H9 (cell line): ENCODE measurements at regions not wholly inside any gene's neighbourhood (a gene's known extent, or its start where the extent isn't known, plus 50 kb on each side); places are given as distances from the start of the nearest gene placed in this dataset.
"Not testable (repeated sequence)": the region's sequence is repeated elsewhere in the genome, so short reads cannot be mapped to it uniquely, and the experiment has no call there.

Source experiments
- DNase-seq: peaks from one replicate; pipeline ENCODE4 v3.0.0-alpha.2; 2017
- H2AFZ ChIP-seq: one replicate; pipeline ENCODE4 v1.6.1; 2013; ENCODE audit warnings: mild to moderate bottlenecking, low read length, control low read depth, moderate library complexity
- H2AK5ac ChIP-seq: 2 replicates; pipeline ENCODE4 v1.6.1; 2013; ENCODE audit warnings: low read length, control low read depth, mixed read lengths; ENCODE audit not compliant: insufficient read length
- H2BK120ac ChIP-seq: one replicate; pipeline ENCODE4 v1.6.1; 2013; ENCODE audit warnings: low read depth, mild to moderate bottlenecking, low read length, control low read depth, inconsistent platforms; ENCODE audit not compliant: poor library complexity, severe bottlenecking
- H2BK12ac ChIP-seq: 2 replicates; pipeline ENCODE4 v1.6.1; 2013; ENCODE audit warnings: low read length, control low read depth, mixed read lengths, low read depth; ENCODE audit not compliant: insufficient read length
- H2BK15ac ChIP-seq: 2 replicates; pipeline ENCODE4 v1.6.1; 2013; ENCODE audit warnings: low read depth, low read length, control low read depth
- H2BK20ac ChIP-seq: one replicate; pipeline ENCODE4 v1.6.1; 2013; ENCODE audit warnings: low read depth, mild to moderate bottlenecking, low read length, control low read depth, inconsistent platforms; ENCODE audit not compliant: poor library complexity, severe bottlenecking
- H2BK5ac ChIP-seq: 2 replicates; pipeline ENCODE4 v1.6.1; 2013; ENCODE audit warnings: low read length, control low read depth, mixed read lengths; ENCODE audit not compliant: insufficient read length
- H3K14ac ChIP-seq: 2 replicates; pipeline ENCODE4 v1.6.1; 2013; ENCODE audit warnings: low read length, control low read depth; ENCODE audit not compliant: insufficient read depth
- H3K18ac ChIP-seq: 2 replicates; pipeline ENCODE4 v1.6.1; 2013; ENCODE audit warnings: low read depth, mild to moderate bottlenecking, mixed read lengths, low read length, control low read depth; ENCODE audit not compliant: insufficient read length
- H3K23ac ChIP-seq: 2 replicates; pipeline ENCODE4 v1.6.1; 2013; ENCODE audit warnings: low read length, control low read depth, mixed read lengths, low read depth; ENCODE audit not compliant: insufficient read length
- H3K23me2 ChIP-seq: 2 replicates; pipeline ENCODE4 v1.6.1; 2013; ENCODE audit warnings: low read depth, mild to moderate bottlenecking, mixed read lengths, low read length, control low read depth; ENCODE audit not compliant: insufficient read length, poor library complexity, severe bottlenecking
- H3K27ac ChIP-seq: 2 replicates; pipeline ENCODE4 v1.5.1; 2013; ENCODE audit warnings: low read length, control low read depth, mixed read lengths, low read depth; ENCODE audit not compliant: insufficient read length
- H3K27me3 ChIP-seq: 2 replicates; pipeline ENCODE4 v1.6.1; 2013; ENCODE audit warnings: low read length, control low read depth, inconsistent platforms; ENCODE audit not compliant: insufficient read depth
- H3K4ac ChIP-seq: 2 replicates; pipeline ENCODE4 v1.6.1; 2013; ENCODE audit warnings: low read depth, mild to moderate bottlenecking, control low read depth, inconsistent platforms, low read length, moderate library complexity
- H3K4me1 ChIP-seq: 2 replicates; pipeline ENCODE4 v1.6.1; 2013; ENCODE audit warnings: low read length, control low read depth, inconsistent platforms; ENCODE audit not compliant: insufficient read depth
- H3K4me2 ChIP-seq: 2 replicates; pipeline ENCODE4 v1.6.1; 2013; ENCODE audit warnings: low read length, control low read depth, mixed read lengths; ENCODE audit not compliant: insufficient read length, insufficient read depth
- H3K56ac ChIP-seq: 2 replicates; pipeline ENCODE4 v1.6.1; 2013; ENCODE audit warnings: low read depth, mild to moderate bottlenecking, mixed read lengths, low read length, control low read depth; ENCODE audit not compliant: insufficient read length
- H3K79me1 ChIP-seq: 2 replicates; pipeline ENCODE4 v1.6.1; 2013; ENCODE audit warnings: low read depth, mild to moderate bottlenecking, moderate library complexity, low read length, control low read depth, inconsistent platforms; ENCODE audit not compliant: insufficient read depth, poor library complexity, severe bottlenecking
- H3K79me2 ChIP-seq: 2 replicates; pipeline ENCODE4 v1.6.1; 2013; ENCODE audit warnings: low read length, control low read depth, inconsistent platforms; ENCODE audit not compliant: insufficient read depth
- H3K9ac ChIP-seq: 2 replicates; pipeline ENCODE4 v1.6.1; 2013; ENCODE audit warnings: low read length, control low read depth, mixed read lengths; ENCODE audit not compliant: insufficient read length; ENCODE audit errors: extremely low read depth
- H3K9me3 ChIP-seq: one replicate; pipeline ENCODE4 v1.6.1; 2013; ENCODE audit warnings: low read depth, low read length, inconsistent platforms; ENCODE audit not compliant: control insufficient read depth
- H3T11ph ChIP-seq: one replicate; pipeline ENCODE4 v1.6.1; 2013; ENCODE audit warnings: mild to moderate bottlenecking, low read length, control low read depth, inconsistent platforms
- H4K20me1 ChIP-seq: one replicate; pipeline ENCODE4 v1.6.1; 2013; ENCODE audit not compliant: control insufficient read depth, insufficient read length, insufficient read depth
- H4K5ac ChIP-seq: 2 replicates; pipeline ENCODE4 v1.6.1; 2013; ENCODE audit warnings: low read depth, mild to moderate bottlenecking, mixed read lengths, low read length, control low read depth; ENCODE audit not compliant: insufficient read length
- H4K8ac ChIP-seq: replicated peaks from 2 replicates; pipeline ENCODE4 v1.6.1; 2013; ENCODE audit warnings: low read length, control low read depth, mixed read lengths, low read depth; ENCODE audit not compliant: insufficient read length
- H4K91ac ChIP-seq: 2 replicates; pipeline ENCODE4 v1.6.1; 2013; ENCODE audit warnings: low read depth, mild to moderate bottlenecking, moderate library complexity, mixed read lengths, low read length, control low read depth; ENCODE audit not compliant: insufficient read length
- H3K27ac Mint-ChIP-seq, 3 experiments: 2 replicates in 2 of 3; 3 replicates in 1 of 3; pipeline ENCODE4 v1.8.0; 2020 to 2021; ENCODE audit warnings: mixed read lengths in 3 of 3, mild to moderate bottlenecking in 1 of 3, moderate library complexity in 1 of 3
- H3K27me3 Mint-ChIP-seq: 2 replicates; pipeline ENCODE4 v1.8.0; 2021; ENCODE audit warnings: low read depth, mild to moderate bottlenecking, moderate library complexity, mixed read lengths
- H3K36me3 Mint-ChIP-seq, 3 experiments: 2 replicates in 2 of 3; 3 replicates in 1 of 3; pipeline ENCODE4 v1.8.0; 2020 to 2021; ENCODE audit warnings: low read depth in 3 of 3, mixed read lengths in 3 of 3; ENCODE audit not compliant: insufficient read depth in 1 of 3
- H3K4me1 Mint-ChIP-seq, 2 experiments: 2 replicates each; pipeline ENCODE4 v1.8.0; 2020; ENCODE audit warnings: mixed read lengths in 2 of 2
- H3K4me3 Mint-ChIP-seq, 2 experiments: 2 replicates in 1 of 2; 3 replicates in 1 of 2; pipeline ENCODE4 v1.8.0; 2020 to 2021; ENCODE audit warnings: mild to moderate bottlenecking in 2 of 2, mixed read lengths in 2 of 2, moderate library complexity in 1 of 2
- H3K9me3 Mint-ChIP-seq, 2 experiments: 2 replicates in 1 of 2; 3 replicates in 1 of 2; pipeline ENCODE4 v1.8.0; 2020; ENCODE audit warnings: mild to moderate bottlenecking in 2 of 2, mixed read lengths in 2 of 2, moderate library complexity in 1 of 2
- CTCF ChIP-seq: fragments of 200-600 bp; sonication (generic); conservative IDR thresholded peaks from 3 replicates; pipeline ENCODE4 v1.8.0; 2021; ENCODE audit warnings: antibody characterized with exemption, mild to moderate bottlenecking
- WGBS: extraction: QIAGEN DNeasy Blood & Tissue Kit; methylation state at CpG from one replicate; pipeline ENCODE4 v1.1.7; 2013; ENCODE audit warnings: missing lambda C conversion rate, low lambda C conversion rate, mixed read lengths; ENCODE audit not compliant: insufficient read length; ENCODE audit errors: extremely low coverage; 5-methylcytosine and 5-hydroxymethylcytosine counted together

- no peak overlapping the region for H3K4me3 Mint-ChIP-seq
Measured at GRCh38 chr13:110980921-110981320, 66.1 kb upstream of the ANKRD10 start.

GRCh38 chr13:110979149-110979548 is 64.3 kb upstream of the ANKRD10 start:
- not testable (repeated sequence) for H4K8ac ChIP-seq, H3K4me1 ChIP-seq, H3K27me3 Mint-ChIP-seq, H4K5ac ChIP-seq, H2BK15ac ChIP-seq, H2BK120ac ChIP-seq, H3K9me3 ChIP-seq, H3K18ac ChIP-seq, H2AK5ac ChIP-seq, H3K4me2 ChIP-seq, H2BK20ac ChIP-seq, H3K9ac ChIP-seq, H3K4me3 Mint-ChIP-seq, H4K91ac ChIP-seq, H3K79me1 ChIP-seq, H3K79me2 ChIP-seq, H3K27me3 ChIP-seq, H3K4me1 Mint-ChIP-seq, H3K9me3 Mint-ChIP-seq, H3K36me3 Mint-ChIP-seq, H2BK5ac ChIP-seq, H3K27ac Mint-ChIP-seq, H3K56ac ChIP-seq, H2BK12ac ChIP-seq, H3K23me2 ChIP-seq, H3K4ac ChIP-seq, H3K23ac ChIP-seq, DNase-seq, H2AFZ ChIP-seq, H3K14ac ChIP-seq, H3T11ph ChIP-seq, H4K20me1 ChIP-seq, H3K27ac ChIP-seq
- no CpG with 5 or more reads among the region's 5 CpGs for WGBS

More at GRCh38 chr13:110980921-110981320, 66.1 kb upstream of the ANKRD10 start:
- no peak for TF ChIP-seq CTCF
- DNase-seq: no peak
- Histone ChIP-seq H2BK15ac (no peak overlapping the region), H3K56ac (no peak overlapping the region), H3K79me2 (no peaks in the 10 kb centered on the region), H3K4me1 (no peaks in the 10 kb centered on the region), H4K20me1 (no peaks in the 10 kb centered on the region), H3K9ac (no peak overlapping the region), H3K23me2 (no peaks in the 10 kb centered on the region), H3K18ac (no peak overlapping the region), H4K5ac (no peak overlapping the region), H3K9me3 (no peaks in the 10 kb centered on the region), H4K91ac (no peak overlapping the region), H2BK20ac (no peak overlapping the region), H2BK12ac (no peak overlapping the region), H3K27ac (no peak overlapping the region), H3K4me2 (no peak overlapping the region), H3K79me1 (no peaks in the 10 kb centered on the region), H3K4ac (no peak overlapping the region), H2BK120ac (no peak overlapping the region), H3K23ac (no peak overlapping the region), H3K27me3 (no peaks in the 10 kb centered on the region), H2AK5ac (no peak overlapping the region), H2BK5ac (no peak overlapping the region), H4K8ac (no peak overlapping the region), H3T11ph (no peak overlapping the region), H3K14ac (peak overlapping the region; percentile 28; the same call in 1 of the 2 replicates), H2AFZ (no peak overlapping the region)
- Mint-ChIP-seq H3K27me3 (peaks cover 8% of the 10 kb centered on the region), H3K4me1 (0 out of 4 replicates have a peak, but pooled peaks cover 0 to 4% of the 10 kb centered on the region in 2 experiments), H3K36me3 (no peaks in the 10 kb centered on the region; a peak in 1 of 7 replicates), H3K9me3 (peaks cover 6 to 8% of the 10 kb centered on the region in 2 experiments; a peak in 4 of 5 replicates), H3K27ac (no peak overlapping the region)
- no CpG with 5 or more reads among the region's 3 CpGs for WGBS
